H1 (cell line): ENCODE measurements at regions not wholly inside any gene's neighbourhood (a gene's known extent, or its start where the extent isn't known, plus 50 kb on each side); places are given as distances from the start of the nearest gene placed in this dataset.

Experiments used
- RBBP5 ChIP-seq: IDR thresholded peaks from 2 replicates; pipeline ENCODE4 v1.7.1; 2012; ENCODE audit warnings: low read depth, mild to moderate bottlenecking, inconsistent platforms, low read length, moderate library complexity, borderline replicate concordance
- SRF ChIP-seq: IDR thresholded peaks from 2 replicates; pipeline ENCODE4 v1.6.1; 2011; ENCODE audit warnings: mild to moderate bottlenecking, low read depth, low read length, moderate library complexity

DNA sequence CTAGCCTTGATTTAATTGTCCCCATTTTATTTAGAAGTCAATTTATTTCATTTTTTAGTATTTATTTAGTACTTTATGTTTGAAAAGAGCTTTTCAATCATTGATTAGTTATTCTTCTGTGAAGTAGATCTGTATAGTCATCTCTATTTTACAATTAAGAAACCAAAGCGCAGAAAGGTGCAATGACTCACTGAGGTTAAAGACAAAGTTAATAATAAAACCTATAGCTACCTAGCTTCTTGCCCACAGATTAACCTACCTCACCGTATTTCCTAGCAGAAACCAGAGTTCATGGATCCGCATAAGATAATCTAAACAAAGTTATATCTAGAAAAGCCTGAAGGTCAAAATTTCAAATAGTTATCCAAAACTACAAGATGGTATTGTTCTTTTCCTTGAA lies 176.4 kb downstream of the GRIN2B start (continued):
- no peak for TF ChIP-seq SRF
- no peak for TF ChIP-seq RBBP5
